Left colon (tissue), 2 donors: ENCODE measurements at regions not wholly inside any gene's neighbourhood (a gene's known extent, or its start where the extent isn't known, plus 50 kb on each side); places are given as distances from the start of the nearest gene placed in this dataset.
"Not testable (repeated sequence)": the region's sequence is repeated elsewhere in the genome, so short reads cannot be mapped to it uniquely, and the experiment has no call there.

Experiments used
- ATAC-seq: fragments of 200-7000 bp; cut with Tn5 transposase; one replicate; pipeline ENCODE4 v1.9.1; 2020; ENCODE audit warnings: mild to moderate bottlenecking, moderate library complexity
- DNase-seq, 2 donors: peaks; one replicate each; pipeline ENCODE4 v3.0.0-alpha.2; 2020
- intact Hi-C, 2 donors: fragments of 100-400 bp; cut with DNase I in 1 of 2; cut with micrococcal nuclease in 1 of 2; formaldehyde crosslinking; loops; one replicate each; pipeline versions ENCODE4 v1.11.2 to v1.14.0; 2022; cut with DNase I, micrococcal nuclease
- donor health status: DM: no; HTN: no; CAD: no.
- donor health status: DM: yes; HTN: yes; CAD: no.

- intact Hi-C loops = no loop called here
- no peak for ATAC-seq
- no peak for DNase-seq
Observed at GRCh38 chr2:11945139-11946126, 199.0 kb downstream of the LPIN1 start.

GRCh38 chr2:11947956-11948355 is 201.5 kb downstream of the LPIN1 start:
- DNase-seq (no peak), ATAC-seq (no peak)
- intact Hi-C loops = no loop called here

GRCh38 chr2:11949732-11950523 is 203.5 kb downstream of the LPIN1 start:
- intact Hi-C loops = no loop called here
- no peak for ATAC-seq
- DNase-seq = no peak

GRCh38 chr2:11950896-11951295 is 204.5 kb downstream of the LPIN1 start:
- intact Hi-C loops = no loop called here
- DNase-seq (no peak), ATAC-seq (no peak)

GRCh38 chr2:11951492-11951891 is 205.1 kb downstream of the LPIN1 start:
- DNase-seq, ATAC-seq, intact Hi-C loops: not testable (repeated sequence)

GRCh38 chr2:11953258-11953657 is 206.8 kb downstream of the LPIN1 start:
- DNase-seq = no peak
- no peak for ATAC-seq
- intact Hi-C loops = no loop called here

GRCh38 chr2:11955314-11955713 is 208.9 kb downstream of the LPIN1 start:
- ATAC-seq (no peak), DNase-seq (no peak)
- intact Hi-C loops = no loop called here

GRCh38 chr2:11955884-11956291 is 209.5 kb downstream of the LPIN1 start:
- intact Hi-C loops = no loop called here
- DNase-seq (no peak), ATAC-seq (no peak)

- intact Hi-C loops = no loop called here
- ATAC-seq = no peak
- DNase-seq = no peak
Observed at GRCh38 chr2:11962707-11963328, 216.4 kb downstream of the LPIN1 start.

- ATAC-seq = no peak
- no peak for DNase-seq
- intact Hi-C loops = no loop called here
Observed at GRCh38 chr2:11963966-11964365, 217.5 kb downstream of the LPIN1 start.

GRCh38 chr2:11967946-11968465 is 221.6 kb downstream of the LPIN1 start:
- ATAC-seq (no peak), DNase-seq (no peak)
- intact Hi-C loops = no loop called here

GRCh38 chr2:11968521-11968920 is 222.1 kb downstream of the LPIN1 start:
- ATAC-seq (no peak), DNase-seq (no peak)
- intact Hi-C loops = no loop called here

GRCh38 chr2:11969774-11970173 is 223.3 kb downstream of the LPIN1 start:
- DNase-seq = no peak
- ATAC-seq = no peak
- intact Hi-C loops = no loop called here

GRCh38 chr2:11974573-11974972 is 228.1 kb downstream of the LPIN1 start:
- ATAC-seq (no peak), DNase-seq (no peak)
- intact Hi-C loops = no loop called here

GRCh38 chr2:11975373-11975772 is 228.9 kb downstream of the LPIN1 start:
- intact Hi-C loops = no loop called here
- no peak for DNase-seq
- ATAC-seq = no peak

- intact Hi-C loops = no loop called here
- DNase-seq = no peak
Observed at GRCh38 chr2:11976073-11976472, 229.6 kb downstream of the LPIN1 start.

GRCh38 chr2:11977766-11978524 is 231.5 kb downstream of the LPIN1 start:
- intact Hi-C loops = no loop called here
- ATAC-seq = no peak
- DNase-seq = no peak

More at GRCh38 chr2:11976073-11976472, 229.6 kb downstream of the LPIN1 start:
- ATAC-seq = no peak

GRCh38 chr2:11980809-11981208 is 234.4 kb downstream of the LPIN1 start:
- DNase-seq = no peak
- ATAC-seq = no peak
- intact Hi-C loops = no loop called here

- ATAC-seq = no peak
- no peak for DNase-seq
- intact Hi-C loops = no loop called here
Observed at GRCh38 chr2:11983401-11983800, 237.0 kb downstream of the LPIN1 start.
